ENCODE measurements at regions not wholly inside any gene's neighbourhood (a gene's known extent, or its start where the extent isn't known, plus 50 kb on each side); places are given as distances from the start of the nearest gene placed in this dataset.

DNA sequence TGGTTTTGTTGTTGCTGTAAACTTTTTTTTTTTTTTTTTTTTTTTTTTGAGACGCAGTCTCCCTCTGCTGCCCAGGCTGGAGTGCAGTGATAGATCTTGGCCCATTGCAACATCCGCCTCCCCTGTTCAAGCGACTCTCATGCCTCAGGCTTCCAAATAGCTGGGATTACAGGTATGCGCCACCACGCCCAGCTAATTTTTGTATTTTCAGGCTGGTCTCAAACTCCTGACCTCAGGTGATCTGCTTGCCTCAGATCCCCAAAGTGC is 78.9 kb upstream of the SLC45A1 start:
- TF ChIP-seq HNF4A (conservative IDR thresholded peaks at IDR 0.05) (no peak), CTCF (IDR thresholded peaks at IDR 0.05; ENCODE audit: low read depth, low read length, missing input control) (peak; percentile 35), SP1 (IDR thresholded peaks at IDR 0.05) (no peak), TAF1 (conservative IDR thresholded peaks at IDR 0.05) (no peak), MAX (IDR thresholded peaks at IDR 0.05) (no peak), EGR1 (IDR thresholded peaks at IDR 0.05; ENCODE audit: low read depth in 2 of 2) (no peak), GABPA (IDR thresholded peaks at IDR 0.05 in 1 of 2, conservative IDR thresholded peaks at IDR 0.05 in 1 of 2) (no peak)
